Calu3 (cell line): ENCODE measurements at regions not wholly inside any gene's neighbourhood (a gene's known extent, or its start where the extent isn't known, plus 50 kb on each side); places are given as distances from the start of the nearest gene placed in this dataset.

Source experiments
- BruUV-seq: library from RNA; stranded (reverse); fragments of 400-500 nt; replicated peaks from 2 replicates; lab custom pipeline; 2021; lab: Mats Ljungman, UMichigan
- CTCF ChIA-PET: fragments of 300-600 bp; sonication (Branson Sonifier 250); formaldehyde crosslinking; loops from one replicate; lab custom pipeline; 2022; ENCODE audit warnings: antibody characterized with exemption; lab: Charles Lee
- DNase-seq: peaks from one replicate; pipeline ENCODE4 v3.0.0; 2022
- H3K27ac Mint-ChIP-seq: one replicate; pipeline ENCODE4 v1.8.0; 2022; ENCODE audit warnings: mixed read lengths; ENCODE audit not compliant: unreplicated experiment
- H3K27me3 Mint-ChIP-seq: one replicate; pipeline ENCODE4 v1.8.0; 2022; ENCODE audit warnings: mixed read lengths; ENCODE audit not compliant: unreplicated experiment
- H3K36me3 Mint-ChIP-seq: one replicate; pipeline ENCODE4 v1.8.0; 2022; ENCODE audit warnings: mild to moderate bottlenecking, moderate library complexity, mixed read lengths; ENCODE audit not compliant: insufficient read depth, unreplicated experiment
- H3K4me1 Mint-ChIP-seq: one replicate; pipeline ENCODE4 v1.8.0; 2022; ENCODE audit warnings: mild to moderate bottlenecking, low read depth, mixed read lengths; ENCODE audit not compliant: unreplicated experiment
- H3K4me3 Mint-ChIP-seq: one replicate; pipeline ENCODE4 v1.8.0; 2022; ENCODE audit warnings: mild to moderate bottlenecking, low read depth, moderate library complexity, mixed read lengths; ENCODE audit not compliant: unreplicated experiment
- H3K9me3 Mint-ChIP-seq: one replicate; pipeline ENCODE4 v1.8.0; 2022; ENCODE audit warnings: low read depth, mixed read lengths; ENCODE audit not compliant: unreplicated experiment
- CTCF ChIP-seq: fragments of 200-600 bp; IDR thresholded peaks from one replicate; pipeline ENCODE4 v1.8.0; 2022; ENCODE audit warnings: antibody characterized with exemption; ENCODE audit not compliant: unreplicated experiment
- intact Hi-C: fragments of 100-400 bp; cut with micrococcal nuclease; formaldehyde crosslinking; loops from one replicate; pipeline ENCODE4 v1.10.0; 2022; ENCODE audit not compliant: unreplicated experiment

- peaks cover 7% of the 10 kb centered on the region for H3K4me1 Mint-ChIP-seq
- H3K27ac Mint-ChIP-seq = no peak overlapping the region
- no peak for DNase-seq
- no TSS peak for BruUV-seq
- TF ChIP-seq CTCF = no peak
- no peaks in the 10 kb centered on the region for H3K36me3 Mint-ChIP-seq
- H3K27me3 Mint-ChIP-seq = no peaks in the 10 kb centered on the region
- CTCF ChIA-PET = interaction anchor here (0.7 kb wide), 1 partner anchor 1618 kb away, joined by 3 read pairs; no protein-coding TSS in a partner anchor
- no peak overlapping the region for H3K4me3 Mint-ChIP-seq
- no peaks in the 10 kb centered on the region for H3K9me3 Mint-ChIP-seq
- intact Hi-C loops = no loop called here
Observed at GRCh38 chr14:28348797-28349196, 417.8 kb upstream of the FOXG1 start.

- H3K4me3 Mint-ChIP-seq = no peak overlapping the region
- CTCF ChIA-PET = no interaction called here
- no peak for DNase-seq
- H3K27me3 Mint-ChIP-seq = no peaks in the 10 kb centered on the region
- no TSS peak for BruUV-seq
- no peaks in the 10 kb centered on the region for H3K36me3 Mint-ChIP-seq
- intact Hi-C loops = no loop called here
- peaks cover 7% of the 10 kb centered on the region for H3K9me3 Mint-ChIP-seq
- H3K27ac Mint-ChIP-seq = no peak overlapping the region
- TF ChIP-seq CTCF = no peak
- H3K4me1 Mint-ChIP-seq = no peaks in the 10 kb centered on the region
Observed at GRCh38 chr14:28356819-28357218, 409.8 kb upstream of the FOXG1 start.

GRCh38 chr14:28361486-28361885, 405.1 kb upstream of the FOXG1 start:
- Mint-ChIP-seq H3K4me3 (no peak overlapping the region), H3K4me1 (no peaks in the 10 kb centered on the region), H3K27me3 (no peaks in the 10 kb centered on the region), H3K9me3 (peaks cover 11% of the 10 kb centered on the region), H3K27ac (no peak overlapping the region), H3K36me3 (no peaks in the 10 kb centered on the region)
- intact Hi-C loops = no loop called here
- CTCF ChIA-PET = no interaction called here
- no peak for TF ChIP-seq CTCF
- BruUV-seq = no TSS peak
- DNase-seq = no peak

- Mint-ChIP-seq H3K27me3 (no peaks in the 10 kb centered on the region), H3K36me3 (no peaks in the 10 kb centered on the region), H3K4me3 (no peak overlapping the region), H3K9me3 (peaks cover 8% of the 10 kb centered on the region), H3K27ac (no peak overlapping the region), H3K4me1 (no peaks in the 10 kb centered on the region)
- CTCF ChIA-PET = no interaction called here
- no TSS peak for BruUV-seq
- DNase-seq = no peak
- TF ChIP-seq CTCF = no peak
- intact Hi-C loops = no loop called here
Observed at GRCh38 chr14:28365510-28365909, 401.1 kb upstream of the FOXG1 start.
